Keratinocyte (primary cell): ENCODE measurements at regions not wholly inside any gene's neighbourhood (a gene's known extent, or its start where the extent isn't known, plus 50 kb on each side); places are given as distances from the start of the nearest gene placed in this dataset.

Experiments used
- DNase-seq: peaks from one replicate; pipeline ENCODE4 v3.0.0-alpha.2; 2011; ENCODE audit warnings: low read depth, missing footprints, low spot score
- FAIRE-seq: peaks from 2 replicates; lab custom pipeline; 2011; peaks lifted over from hg19 to GRCh38; lab: Jason Lieb, UNC
- H2AFZ ChIP-seq: 2 replicates; pipeline ENCODE4 v1.6.0; 2012; ENCODE audit warnings: low read length, control low read depth, inconsistent platforms; ENCODE audit not compliant: control insufficient read depth
- H3K27ac ChIP-seq: 2 replicates; pipeline ENCODE4 v1.5.1; 2011; ENCODE audit warnings: low read length; ENCODE audit not compliant: control insufficient read depth, insufficient read depth
- H3K27me3 ChIP-seq: 3 replicates; pipeline ENCODE4 v1.6.0; 2011; ENCODE audit warnings: low read length; ENCODE audit not compliant: control insufficient read depth, insufficient read depth; ENCODE audit errors: extremely low read depth
- H3K36me3 ChIP-seq, 2 experiments: 2 replicates in 1 of 2; 3 replicates in 1 of 2; pipeline ENCODE4 v1.5.1; 2011; ENCODE audit warnings: low read length in 2 of 2, mild to moderate bottlenecking in 1 of 2; ENCODE audit not compliant: control insufficient read depth in 2 of 2, insufficient read depth in 2 of 2; ENCODE audit errors: extremely low read depth in 1 of 2
- H3K4me1 ChIP-seq: 3 replicates; pipeline ENCODE4 v1.5.1; 2011; ENCODE audit warnings: low read length; ENCODE audit not compliant: control insufficient read depth, insufficient read depth; ENCODE audit errors: extremely low read depth
- H3K4me2 ChIP-seq: 3 replicates; pipeline ENCODE4 v1.6.0; 2011; ENCODE audit warnings: low read depth, low read length; ENCODE audit not compliant: control insufficient read depth, insufficient read depth; ENCODE audit errors: extremely low read depth
- H3K4me3 ChIP-seq, 3 experiments: fragments of 200-600 bp in 1 of 3; sonication (generic) in 1 of 3; 2 replicates in 2 of 3; 3 replicates in 1 of 3; pipeline ENCODE4 v1.5.1; 2011 to 2016; ENCODE audit warnings: low read length in 3 of 3, mild to moderate bottlenecking in 3 of 3, control low read depth in 2 of 3, inconsistent platforms in 1 of 3, low read depth in 1 of 3, mixed read lengths in 1 of 3, mixed run types in 1 of 3, moderate library complexity in 1 of 3; ENCODE audit not compliant: control insufficient read depth in 2 of 3, insufficient read depth in 2 of 3; ENCODE audit errors: extremely low read depth in 1 of 3
- H3K79me2 ChIP-seq: 2 replicates; pipeline ENCODE4 v1.6.0; 2012; ENCODE audit warnings: low read length; ENCODE audit not compliant: control insufficient read depth, insufficient read depth
- H3K9ac ChIP-seq: 3 replicates; pipeline ENCODE4 v1.6.0; 2011; ENCODE audit warnings: low read length; ENCODE audit not compliant: control insufficient read depth, insufficient read depth; ENCODE audit errors: extremely low read depth
- H3K9me1 ChIP-seq: 3 replicates; pipeline ENCODE4 v1.6.0; 2011; ENCODE audit warnings: low read length; ENCODE audit not compliant: control insufficient read depth, insufficient read depth; ENCODE audit errors: extremely low read depth
- H3K9me3 ChIP-seq: 2 replicates; pipeline ENCODE4 v1.5.1; 2012; ENCODE audit warnings: low read depth, low read length; ENCODE audit not compliant: control insufficient read depth
- H4K20me1 ChIP-seq: 3 replicates; pipeline ENCODE4 v1.6.0; 2011; ENCODE audit warnings: low read length; ENCODE audit not compliant: control insufficient read depth, insufficient read depth; ENCODE audit errors: extremely low read depth
- EZH2 ChIP-seq: IDR thresholded peaks from one replicate; pipeline ENCODE4 v1.6.1; 2012; ENCODE audit warnings: inconsistent platforms, mild to moderate bottlenecking, low read length, moderate library complexity
- dilution Hi-C: fragments of 300-500 bp; cut with MboI; formaldehyde crosslinking; loops from one replicate; pipeline ENCODE4 v1.7.0; 2020; ENCODE audit warnings: low sequenced_read_pairs; ENCODE audit not compliant: extremely low pct_ligation_motif_present
- TF ChIP-seq, protein P1 (sequence below), 3 experiments: IDR thresholded peaks in 1 of 3; conservative IDR thresholded peaks in 1 of 3; optimal IDR thresholded peaks in 1 of 3; 2 replicates in 2 of 3; 3 replicates in 1 of 3; pipeline versions ENCODE3 to v1.5.1; 2011; ENCODE audit warnings: low read length in 3 of 3, mild to moderate bottlenecking in 3 of 3, moderate library complexity in 2 of 3, control low read depth in 1 of 3, inconsistent platforms in 1 of 3; ENCODE audit not compliant: insufficient read depth in 2 of 3; ENCODE audit errors: extremely low read depth in 1 of 3

DNA sequence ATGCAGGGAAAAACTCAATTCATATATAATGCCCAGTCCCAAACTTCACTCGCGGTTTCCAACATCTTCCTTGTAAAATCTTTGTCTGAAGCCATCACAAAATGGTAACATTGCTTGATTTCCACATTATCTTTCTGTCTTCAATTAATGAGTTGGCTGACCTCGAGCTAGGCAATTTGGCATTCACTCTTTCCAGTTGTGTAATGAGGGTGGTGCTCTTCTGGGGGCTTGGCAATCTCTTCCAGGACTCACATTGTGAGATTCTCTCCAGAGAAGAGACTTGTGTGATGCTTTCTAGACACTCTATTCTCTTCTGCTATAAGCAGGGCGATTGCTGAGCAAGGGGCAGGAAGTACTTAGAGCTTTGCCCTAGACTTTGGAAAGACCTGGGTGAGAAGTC lies 179.5 kb downstream of the JCAD start:
- H3K36me3 ChIP-seq = no peaks in the 10 kb centered on the region
- DNase-seq = no peak
- no peak overlapping the region for H3K27ac ChIP-seq
- H3K4me3 ChIP-seq = no peak overlapping the region
- H3K4me1 ChIP-seq = no peaks in the 10 kb centered on the region
- H3K9me1 ChIP-seq = no peaks in the 10 kb centered on the region
- H3K9me3 ChIP-seq = no peaks in the 10 kb centered on the region
- H3K79me2 ChIP-seq = no peaks in the 10 kb centered on the region
- no peak overlapping the region for H3K4me2 ChIP-seq
- H4K20me1 ChIP-seq = no peaks in the 10 kb centered on the region
- H2AFZ ChIP-seq = no peak overlapping the region
- no peak for FAIRE-seq
- no peaks in the 10 kb centered on the region for H3K27me3 ChIP-seq
- dilution Hi-C loops = no loop called here
- TF ChIP-seq EZH2 = no peak
- TF ChIP-seq, protein P1, sequence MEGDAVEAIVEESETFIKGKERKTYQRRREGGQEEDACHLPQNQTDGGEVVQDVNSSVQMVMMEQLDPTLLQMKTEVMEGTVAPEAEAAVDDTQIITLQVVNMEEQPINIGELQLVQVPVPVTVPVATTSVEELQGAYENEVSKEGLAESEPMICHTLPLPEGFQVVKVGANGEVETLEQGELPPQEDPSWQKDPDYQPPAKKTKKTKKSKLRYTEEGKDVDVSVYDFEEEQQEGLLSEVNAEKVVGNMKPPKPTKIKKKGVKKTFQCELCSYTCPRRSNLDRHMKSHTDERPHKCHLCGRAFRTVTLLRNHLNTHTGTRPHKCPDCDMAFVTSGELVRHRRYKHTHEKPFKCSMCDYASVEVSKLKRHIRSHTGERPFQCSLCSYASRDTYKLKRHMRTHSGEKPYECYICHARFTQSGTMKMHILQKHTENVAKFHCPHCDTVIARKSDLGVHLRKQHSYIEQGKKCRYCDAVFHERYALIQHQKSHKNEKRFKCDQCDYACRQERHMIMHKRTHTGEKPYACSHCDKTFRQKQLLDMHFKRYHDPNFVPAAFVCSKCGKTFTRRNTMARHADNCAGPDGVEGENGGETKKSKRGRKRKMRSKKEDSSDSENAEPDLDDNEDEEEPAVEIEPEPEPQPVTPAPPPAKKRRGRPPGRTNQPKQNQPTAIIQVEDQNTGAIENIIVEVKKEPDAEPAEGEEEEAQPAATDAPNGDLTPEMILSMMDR (optimal IDR thresholded peaks at IDR 0.05 in 1 of 3, IDR thresholded peaks at IDR 0.05 in 1 of 3, conservative IDR thresholded peaks at IDR 0.05 in 1 of 3; ENCODE audit: extremely low read depth in 1 of 3, insufficient read depth in 2 of 3, low read length in 3 of 3) = no peak
- no peak overlapping the region for H3K9ac ChIP-seq

DNA sequence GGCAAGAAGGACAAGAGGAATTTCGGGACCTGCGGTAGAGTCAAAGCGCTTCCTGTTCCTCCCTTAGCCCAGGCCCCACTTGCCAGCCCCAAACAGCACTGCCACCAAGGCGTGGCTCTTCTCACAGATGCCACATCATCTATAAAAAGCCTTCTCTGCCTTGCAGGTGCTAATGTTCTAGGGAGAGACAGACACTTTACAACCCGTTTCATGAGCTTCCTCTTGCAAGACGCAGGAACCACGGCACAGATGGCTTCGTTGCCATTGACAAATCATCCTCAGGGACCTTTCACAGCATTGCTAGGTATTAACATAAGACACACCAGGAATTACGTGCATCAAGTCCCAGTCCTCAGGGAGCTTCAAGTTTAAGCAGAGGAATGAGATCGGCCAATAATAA lies 180.9 kb downstream of the JCAD start:
- H3K36me3 ChIP-seq = no peaks in the 10 kb centered on the region
- no peaks in the 10 kb centered on the region for H3K27me3 ChIP-seq
- FAIRE-seq (no peak), DNase-seq (no peak)
- H2AFZ ChIP-seq = no peak overlapping the region
- no peaks in the 10 kb centered on the region for H4K20me1 ChIP-seq
- H3K9me3 ChIP-seq = no peaks in the 10 kb centered on the region
- H3K9me1 ChIP-seq = no peaks in the 10 kb centered on the region
- TF ChIP-seq EZH2 = no peak
- TF ChIP-seq, protein P1 (optimal IDR thresholded peaks at IDR 0.05 in 1 of 3, IDR thresholded peaks at IDR 0.05 in 1 of 3, conservative IDR thresholded peaks at IDR 0.05 in 1 of 3; ENCODE audit: extremely low read depth in 1 of 3, insufficient read depth in 2 of 3, low read length in 3 of 3) = no peak
- no peak overlapping the region for H3K4me2 ChIP-seq
- H3K4me3 ChIP-seq = no peak overlapping the region
- dilution Hi-C loops = no loop called here
- H3K9ac ChIP-seq = no peak overlapping the region
- H3K27ac ChIP-seq = no peak overlapping the region
- H3K4me1 ChIP-seq = no peaks in the 10 kb centered on the region
- H3K79me2 ChIP-seq = no peaks in the 10 kb centered on the region
